ENCODE measurements at regions not wholly inside any gene's neighbourhood (a gene's known extent, or its start where the extent isn't known, plus 50 kb on each side); places are given as distances from the start of the nearest gene placed in this dataset.

- no peaks in the 10 kb centered on the region for H3K36me3 Mint-ChIP-seq (ENCODE audit: low read depth)
- DNase-seq: no peak
- H3K4me1 Mint-ChIP-seq: no peaks in the 10 kb centered on the region
- H3K9me3 Mint-ChIP-seq: no peaks in the 10 kb centered on the region
- no peak overlapping the region for H3K4me3 Mint-ChIP-seq
- no peak for TF ChIP-seq CTCF (IDR thresholded peaks at IDR 0.05)
- peaks cover 5% of the 10 kb centered on the region for H3K27me3 Mint-ChIP-seq (ENCODE audit: low read depth, poor library complexity)
- no peak overlapping the region for H3K27ac Mint-ChIP-seq
Measured at GRCh38 chr13:86710896-86711295, 911.7 kb upstream of the SLITRK6 start.

- Mint-ChIP-seq H3K36me3 (ENCODE audit: low read depth) (no peaks in the 10 kb centered on the region), H3K9me3 (no peaks in the 10 kb centered on the region), H3K4me1 (no peaks in the 10 kb centered on the region), H3K27ac (no peak overlapping the region), H3K27me3 (ENCODE audit: low read depth, poor library complexity) (peaks cover 4% of the 10 kb centered on the region), H3K4me3 (no peak overlapping the region)
- no peak for DNase-seq
- TF ChIP-seq CTCF (IDR thresholded peaks at IDR 0.05): no peak
Measured at GRCh38 chr13:86714495-86714894, 915.3 kb upstream of the SLITRK6 start.

GRCh38 chr13:86725105-86725504, 925.9 kb upstream of the SLITRK6 start:
- Mint-ChIP-seq H3K27ac (no peak overlapping the region), H3K27me3 (ENCODE audit: low read depth, poor library complexity) (no peaks in the 10 kb centered on the region), H3K9me3 (no peaks in the 10 kb centered on the region), H3K4me1 (no peaks in the 10 kb centered on the region), H3K36me3 (ENCODE audit: low read depth) (no peaks in the 10 kb centered on the region), H3K4me3 (no peak overlapping the region)
- DNase-seq: peak; percentile 11
- peak; percentile 51 for TF ChIP-seq CTCF (IDR thresholded peaks at IDR 0.05)

GRCh38 chr13:86729206-86729605, 930.0 kb upstream of the SLITRK6 start:
- H3K4me3 Mint-ChIP-seq: no peak overlapping the region
- no peak for DNase-seq
- H3K27me3 Mint-ChIP-seq (ENCODE audit: low read depth, poor library complexity): no peaks in the 10 kb centered on the region
- H3K4me1 Mint-ChIP-seq: no peaks in the 10 kb centered on the region
- no peaks in the 10 kb centered on the region for H3K36me3 Mint-ChIP-seq (ENCODE audit: low read depth)
- H3K9me3 Mint-ChIP-seq: peaks cover 4% of the 10 kb centered on the region
- TF ChIP-seq CTCF (IDR thresholded peaks at IDR 0.05): no peak
- no peak overlapping the region for H3K27ac Mint-ChIP-seq

- no peak for TF ChIP-seq CTCF (IDR thresholded peaks at IDR 0.05)
- no peaks in the 10 kb centered on the region for H3K27me3 Mint-ChIP-seq (ENCODE audit: low read depth, poor library complexity)
- H3K9me3 Mint-ChIP-seq: peaks cover 8% of the 10 kb centered on the region
- H3K27ac Mint-ChIP-seq: no peak overlapping the region
- no peaks in the 10 kb centered on the region for H3K4me1 Mint-ChIP-seq
- no peak for DNase-seq
- H3K4me3 Mint-ChIP-seq: no peak overlapping the region
- no peaks in the 10 kb centered on the region for H3K36me3 Mint-ChIP-seq (ENCODE audit: low read depth)
Measured at GRCh38 chr13:86731987-86732386, 932.8 kb upstream of the SLITRK6 start.

GRCh38 chr13:86737334-86737932, 933.7 kb upstream of the SLITRK5 start:
- Mint-ChIP-seq H3K27ac (no peak overlapping the region), H3K36me3 (ENCODE audit: low read depth) (no peaks in the 10 kb centered on the region), H3K27me3 (ENCODE audit: low read depth, poor library complexity) (no peaks in the 10 kb centered on the region), H3K4me3 (no peak overlapping the region), H3K9me3 (peaks cover 15% of the 10 kb centered on the region), H3K4me1 (no peaks in the 10 kb centered on the region)
- DNase-seq: no peak
- no peak for TF ChIP-seq CTCF (IDR thresholded peaks at IDR 0.05)
